GM18861 (cell line): ENCODE measurements at regions not wholly inside any gene's neighbourhood (a gene's known extent, or its start where the extent isn't known, plus 50 kb on each side); places are given as distances from the start of the nearest gene placed in this dataset.

Experiments used
- ATAC-seq: cut with Tn5 transposase; IDR thresholded peaks from one replicate; pipeline ENCODE4 v1.9.1; 2021; ENCODE audit not compliant: unreplicated experiment

- ATAC-seq = no peak
These were observed 59.7 kb upstream of the SALL3 start for GRCh38 chr18:78919956-78920355.

DNA sequence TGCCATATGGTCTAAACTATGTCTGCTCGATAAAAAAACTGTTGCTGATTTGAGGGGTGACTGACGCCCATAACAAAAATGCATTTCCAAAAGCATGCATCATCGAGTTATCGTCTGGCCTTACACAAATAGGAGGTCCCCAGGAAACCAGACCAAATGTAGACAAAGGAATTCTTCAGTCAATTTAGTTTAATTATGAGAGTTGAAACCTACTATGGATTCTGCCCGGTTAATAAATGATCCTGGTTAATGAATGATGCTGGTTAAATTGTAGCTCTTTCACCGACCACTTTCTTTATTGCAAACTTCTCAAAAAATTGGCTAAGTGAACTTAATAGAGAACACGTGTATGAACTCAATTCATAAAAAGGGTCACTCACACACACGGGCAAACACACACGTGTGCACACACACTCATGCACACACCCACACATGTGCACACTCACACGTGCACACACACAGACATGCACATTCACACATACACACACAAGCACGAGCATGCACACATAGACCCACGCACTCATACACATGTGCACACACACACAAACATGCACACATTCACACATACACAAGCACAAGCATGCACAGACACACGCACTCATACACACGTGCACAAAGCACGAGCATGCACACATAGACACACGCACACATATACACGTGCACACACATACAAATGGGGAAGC lies 59.0 kb upstream of the SALL3 start:
- no peak for ATAC-seq

- no peak for ATAC-seq
These were observed 56.8 kb upstream of the SALL3 start for GRCh38 chr18:78922856-78923255.

GRCh38 chr18:78924301-78924700 lies 55.3 kb upstream of the SALL3 start:
- no peak for ATAC-seq

DNA sequence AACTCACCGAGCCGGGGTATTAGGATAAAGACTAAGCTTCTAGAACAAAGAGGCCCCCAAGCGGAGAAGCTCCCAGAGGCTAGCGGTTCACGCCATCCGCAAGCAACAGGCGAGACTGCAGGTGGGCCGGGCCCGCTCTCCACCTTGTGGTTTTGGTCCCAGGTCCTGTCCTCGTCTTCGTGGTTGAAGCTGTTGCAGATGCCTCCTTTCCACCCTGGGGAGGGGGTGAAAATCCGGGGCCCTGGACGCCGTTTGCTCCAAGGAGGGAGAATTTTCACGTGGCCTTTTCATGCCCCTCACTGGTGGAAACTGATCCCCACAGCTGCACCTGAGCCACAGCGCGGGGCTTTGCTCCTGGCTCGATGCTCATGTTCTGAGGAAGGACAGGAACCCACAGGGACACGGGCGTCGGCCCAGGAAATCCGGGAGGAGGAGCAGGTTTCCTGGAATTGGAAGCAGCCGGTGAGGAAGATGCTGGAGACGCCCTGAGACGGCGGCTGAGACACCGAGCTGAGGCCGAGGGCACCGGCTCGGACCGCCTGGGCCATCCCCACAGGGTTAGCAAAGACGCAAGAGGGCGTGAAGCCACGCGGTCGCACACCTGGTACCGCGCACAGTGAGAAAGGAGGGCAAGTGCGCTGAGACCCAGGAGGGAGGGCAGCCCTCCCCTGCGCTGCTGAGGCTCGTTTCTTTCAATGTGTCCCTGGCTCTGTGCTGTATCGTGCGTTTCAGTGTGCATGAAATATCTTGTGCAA lies 54.7 kb upstream of the SALL3 start:
- no peak for ATAC-seq

DNA sequence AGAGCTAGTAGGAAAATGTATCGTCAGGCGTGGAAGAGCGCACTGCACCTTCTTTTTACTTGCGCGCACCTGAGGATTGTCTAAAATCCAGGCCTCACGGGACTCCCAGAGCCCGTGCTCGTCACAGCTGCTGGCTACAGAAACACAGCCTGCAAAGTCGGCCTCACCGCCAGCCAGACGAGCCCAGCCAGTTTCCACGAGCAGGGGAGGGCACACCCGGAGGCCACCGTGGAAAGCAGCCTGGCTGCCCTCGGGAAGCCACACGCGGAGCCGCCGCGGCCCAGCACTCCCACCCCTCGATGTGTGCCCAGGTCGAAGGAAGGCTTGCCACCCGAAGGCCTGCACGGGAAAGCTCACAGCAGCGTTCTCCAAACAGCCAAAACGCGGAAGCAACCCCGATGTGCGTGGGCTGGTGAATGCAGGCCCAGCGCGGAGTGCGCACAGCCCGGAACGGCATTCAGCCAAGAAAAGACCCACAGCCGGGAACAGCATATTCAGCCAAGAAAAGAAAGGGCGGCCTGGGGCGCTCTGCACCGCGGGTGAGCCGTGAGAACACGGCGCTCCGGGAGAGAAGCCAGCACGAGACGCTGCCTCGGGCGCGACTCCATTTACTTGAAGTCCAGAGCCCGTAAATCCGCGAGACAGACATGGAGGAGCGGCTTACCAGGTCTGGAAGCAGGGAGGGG lies 53.9 kb upstream of the SALL3 start:
- no peak for ATAC-seq

- no peak for ATAC-seq
These were observed 53.4 kb upstream of the SALL3 start for GRCh38 chr18:78926243-78926615.

- no peak for ATAC-seq
These were observed 52.5 kb upstream of the SALL3 start for GRCh38 chr18:78927156-78927555.

DNA sequence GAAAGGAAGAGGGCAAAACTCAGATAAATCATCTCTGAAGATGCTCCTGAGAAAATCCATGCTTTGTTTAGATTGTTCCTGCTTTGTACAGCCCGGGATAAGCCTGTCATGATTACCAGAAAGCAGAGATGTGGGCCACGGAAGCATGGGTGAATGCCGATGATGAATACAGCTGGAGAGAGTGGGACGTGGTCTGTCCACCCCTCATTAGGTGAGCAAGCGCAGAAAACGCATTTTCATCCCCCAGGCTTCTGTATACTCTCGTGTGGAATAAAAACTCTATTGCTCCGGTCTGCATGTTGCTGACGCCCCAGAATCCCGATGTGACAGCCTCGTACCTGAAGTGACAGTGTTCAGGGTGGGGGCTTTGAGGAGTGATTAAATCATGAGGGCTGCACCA lies 52.0 kb upstream of the SALL3 start:
- ATAC-seq = no peak

- ATAC-seq = no peak
These were observed 51.5 kb upstream of the SALL3 start for GRCh38 chr18:78928076-78928475.

DNA sequence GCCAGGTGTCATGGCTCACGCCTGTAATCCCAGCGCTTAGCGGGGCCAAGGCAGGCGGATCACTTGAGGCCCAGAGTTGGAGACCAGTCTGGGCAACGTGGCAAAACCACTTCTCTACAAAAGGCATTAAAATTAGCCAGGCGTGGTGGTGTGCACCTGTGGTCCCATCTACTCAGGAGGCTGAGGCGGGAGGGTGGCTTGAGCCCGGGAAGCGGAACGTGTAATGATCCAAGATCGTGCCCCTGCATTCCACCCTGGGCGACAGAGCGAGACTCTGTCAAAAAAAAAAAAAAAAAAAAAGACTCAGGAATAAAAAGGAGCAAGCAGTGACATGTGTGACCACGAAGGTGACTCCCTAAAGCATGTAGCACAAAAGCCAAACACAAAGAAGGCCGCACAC lies 50.1 kb upstream of the SALL3 start:
- ATAC-seq = no peak
